Smooth muscle cell (in vitro differentiated cells): ENCODE measurements at regions not wholly inside any gene's neighbourhood (a gene's known extent, or its start where the extent isn't known, plus 50 kb on each side); places are given as distances from the start of the nearest gene placed in this dataset.

ENCODE experiments used
- DNase-seq: peaks from one replicate; lab custom pipeline; 2025; ENCODE audit not compliant: unreplicated experiment; lab: John Stamatoyannopoulos, UW
- H2AFZ ChIP-seq: fragments of 200-600 bp; sonication (generic); 2 replicates; pipeline ENCODE4 v1.6.0; 2016; ENCODE audit warnings: antibody characterized with exemption, low read depth, mild to moderate bottlenecking
- H3F3A ChIP-seq: fragments of 200-600 bp; sonication (generic); 2 replicates; pipeline ENCODE4 v1.6.0; 2017; ENCODE audit warnings: antibody characterized with exemption, low read depth
- H3K27ac ChIP-seq: fragments of 200-600 bp; sonication (generic); 2 replicates; pipeline ENCODE4 v1.5.1; 2016; ENCODE audit warnings: low read depth, mild to moderate bottlenecking
- H3K27me3 ChIP-seq: fragments of 200-600 bp; sonication (generic); 2 replicates; pipeline ENCODE4 v1.6.1; 2016; ENCODE audit warnings: low read depth, mild to moderate bottlenecking
- H3K36me3 ChIP-seq: fragments of 200-600 bp; sonication (generic); 2 replicates; pipeline ENCODE4 v1.5.1; 2016; ENCODE audit warnings: low read depth
- H3K4me1 ChIP-seq: fragments of 200-600 bp; sonication (generic); 2 replicates; pipeline ENCODE4 v1.5.1; 2016; ENCODE audit warnings: low read depth
- H3K4me2 ChIP-seq: fragments of 200-600 bp; sonication (generic); 2 replicates; pipeline ENCODE4 v1.6.0; 2016; ENCODE audit warnings: mild to moderate bottlenecking
- H3K4me3 ChIP-seq: fragments of 200-600 bp; sonication (generic); 2 replicates; pipeline ENCODE4 v1.5.1; 2016; ENCODE audit warnings: mild to moderate bottlenecking
- H3K79me2 ChIP-seq: fragments of 200-600 bp; sonication (generic); 2 replicates; pipeline ENCODE4 v1.6.0; 2016; ENCODE audit warnings: low read depth, mild to moderate bottlenecking
- H3K9ac ChIP-seq: fragments of 200-600 bp; sonication (generic); 2 replicates; pipeline ENCODE4 v1.6.0; 2016; ENCODE audit warnings: low read depth
- H3K9me3 ChIP-seq: fragments of 200-600 bp; sonication (generic); replicated peaks from 2 replicates; pipeline ENCODE4 v1.5.1; 2016; ENCODE audit warnings: low read depth
- H4K20me1 ChIP-seq: fragments of 200-600 bp; sonication (generic); 2 replicates; pipeline ENCODE4 v1.6.0; 2016; ENCODE audit warnings: low read depth
- WGBS: methylation state at CpG from one replicate; pipeline ENCODE4 v1.1.7; 2016; ENCODE audit warnings: low lambda C conversion rate; 5-methylcytosine and 5-hydroxymethylcytosine counted together
- TF ChIP-seq, protein P1 (sequence below): fragments of 200-600 bp; sonication (generic); IDR thresholded peaks from 2 replicates; pipeline ENCODE4 v1.5.1; 2017; ENCODE audit warnings: borderline replicate concordance, mild to moderate bottlenecking, antibody characterized with exemption; ENCODE audit not compliant: insufficient read depth, poor library complexity, severe bottlenecking

DNA sequence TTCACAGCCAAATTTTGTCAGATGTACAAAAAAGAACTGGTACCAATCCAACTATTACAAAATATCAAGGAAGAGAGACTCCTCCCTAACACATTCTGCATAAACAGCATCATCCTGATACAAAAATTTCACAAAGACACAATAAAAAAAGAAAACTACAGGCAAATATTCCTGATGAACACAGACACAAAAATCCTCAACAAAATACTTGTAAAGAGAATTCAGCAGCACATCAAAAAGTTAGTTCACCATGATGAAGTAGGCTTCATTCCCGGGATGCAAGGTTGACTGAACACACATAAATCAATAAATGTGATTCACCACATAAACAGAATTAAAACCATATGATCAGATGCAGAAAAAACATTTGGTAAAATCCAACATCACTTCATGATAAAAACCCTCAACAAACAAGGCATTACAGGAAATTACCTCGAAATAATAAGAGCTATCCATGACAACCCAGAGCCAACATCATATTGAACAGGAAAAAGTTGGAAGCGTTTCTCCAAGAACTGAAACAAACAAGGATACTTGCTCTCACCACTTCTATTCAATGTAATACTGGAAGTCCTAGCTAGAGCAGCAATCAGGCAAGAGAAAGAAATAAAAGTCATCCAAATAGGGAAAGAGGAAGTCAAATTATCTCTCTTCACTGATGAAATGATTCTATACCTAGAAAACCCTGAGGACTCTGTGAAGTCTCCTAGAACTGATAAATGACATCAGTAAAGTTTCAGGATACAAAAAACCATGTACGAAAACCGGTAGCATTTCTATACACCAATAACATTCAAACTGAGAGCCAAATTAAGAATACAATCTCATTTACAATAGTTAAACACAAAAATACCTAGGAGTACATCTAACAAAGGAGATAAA, 223.1 kb downstream of the REEP3 start:
- Histone ChIP-seq H3K79me2 (no peaks in the 10 kb centered on the region), H3F3A (no peaks in the 10 kb centered on the region), H3K27me3 (no peaks in the 10 kb centered on the region), H3K9ac (no peak overlapping the region), H2AFZ (no peak overlapping the region), H3K36me3 (no peaks in the 10 kb centered on the region), H3K4me3 (no peak overlapping the region), H4K20me1 (no peaks in the 10 kb centered on the region), H3K27ac (no peak overlapping the region), H3K4me2 (no peak overlapping the region), H3K9me3 (no peaks in the 10 kb centered on the region), H3K4me1 (no peaks in the 10 kb centered on the region)
- WGBS: 93% methylated on average over 5 of the region's 5 CpGs
- TF ChIP-seq, protein P1, sequence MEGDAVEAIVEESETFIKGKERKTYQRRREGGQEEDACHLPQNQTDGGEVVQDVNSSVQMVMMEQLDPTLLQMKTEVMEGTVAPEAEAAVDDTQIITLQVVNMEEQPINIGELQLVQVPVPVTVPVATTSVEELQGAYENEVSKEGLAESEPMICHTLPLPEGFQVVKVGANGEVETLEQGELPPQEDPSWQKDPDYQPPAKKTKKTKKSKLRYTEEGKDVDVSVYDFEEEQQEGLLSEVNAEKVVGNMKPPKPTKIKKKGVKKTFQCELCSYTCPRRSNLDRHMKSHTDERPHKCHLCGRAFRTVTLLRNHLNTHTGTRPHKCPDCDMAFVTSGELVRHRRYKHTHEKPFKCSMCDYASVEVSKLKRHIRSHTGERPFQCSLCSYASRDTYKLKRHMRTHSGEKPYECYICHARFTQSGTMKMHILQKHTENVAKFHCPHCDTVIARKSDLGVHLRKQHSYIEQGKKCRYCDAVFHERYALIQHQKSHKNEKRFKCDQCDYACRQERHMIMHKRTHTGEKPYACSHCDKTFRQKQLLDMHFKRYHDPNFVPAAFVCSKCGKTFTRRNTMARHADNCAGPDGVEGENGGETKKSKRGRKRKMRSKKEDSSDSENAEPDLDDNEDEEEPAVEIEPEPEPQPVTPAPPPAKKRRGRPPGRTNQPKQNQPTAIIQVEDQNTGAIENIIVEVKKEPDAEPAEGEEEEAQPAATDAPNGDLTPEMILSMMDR: no peak
- DNase-seq: no peak

DNA sequence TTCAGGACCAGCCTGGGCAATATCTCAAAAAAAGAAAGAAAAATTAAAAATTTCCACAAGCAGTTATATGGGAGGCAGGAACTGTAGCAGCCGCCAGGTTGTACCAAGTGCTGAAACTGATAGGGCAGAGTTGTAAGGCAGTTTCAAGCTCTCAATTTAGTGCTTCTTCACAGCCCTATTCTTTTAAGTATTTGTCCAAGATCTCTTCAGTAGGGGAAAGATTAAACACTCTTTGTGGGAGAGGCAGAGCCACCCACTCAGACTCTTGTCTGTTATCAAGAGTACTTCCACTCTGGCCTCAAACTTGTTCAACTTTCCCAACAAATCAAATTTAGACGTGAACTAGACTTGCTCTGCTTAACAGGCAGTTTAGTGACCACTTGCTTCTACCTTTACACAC, 228.7 kb downstream of the REEP3 start:
- Histone ChIP-seq H3K9ac (no peak overlapping the region), H3K27me3 (no peaks in the 10 kb centered on the region), H3K79me2 (no peaks in the 10 kb centered on the region), H2AFZ (no peak overlapping the region), H4K20me1 (no peaks in the 10 kb centered on the region), H3K36me3 (no peaks in the 10 kb centered on the region), H3K9me3 (no peaks in the 10 kb centered on the region), H3F3A (no peaks in the 10 kb centered on the region), H3K4me2 (no peak overlapping the region), H3K4me1 (no peaks in the 10 kb centered on the region), H3K4me3 (no peak overlapping the region), H3K27ac (no peak overlapping the region)
- TF ChIP-seq, protein P1: no peak
- WGBS: 60% methylated on average over 2 of the region's 2 CpGs
- DNase-seq: no peak

- H3K36me3 ChIP-seq: no peaks in the 10 kb centered on the region
- H3K4me2 ChIP-seq: no peak overlapping the region
- DNase-seq: no peak
- H3K9me3 ChIP-seq: no peaks in the 10 kb centered on the region
- TF ChIP-seq, protein P1: no peak
- no peaks in the 10 kb centered on the region for H3K27me3 ChIP-seq
- H3K4me3 ChIP-seq: no peak overlapping the region
- H3K27ac ChIP-seq: no peak overlapping the region
- no peak overlapping the region for H3K9ac ChIP-seq
- no peaks in the 10 kb centered on the region for H3F3A ChIP-seq
- H3K4me1 ChIP-seq: no peaks in the 10 kb centered on the region
- no peaks in the 10 kb centered on the region for H3K79me2 ChIP-seq
- H4K20me1 ChIP-seq: no peaks in the 10 kb centered on the region
- H2AFZ ChIP-seq: no peak overlapping the region
Measured at GRCh38 chr10:63751836-63752235, 230.6 kb downstream of the REEP3 start.

DNA sequence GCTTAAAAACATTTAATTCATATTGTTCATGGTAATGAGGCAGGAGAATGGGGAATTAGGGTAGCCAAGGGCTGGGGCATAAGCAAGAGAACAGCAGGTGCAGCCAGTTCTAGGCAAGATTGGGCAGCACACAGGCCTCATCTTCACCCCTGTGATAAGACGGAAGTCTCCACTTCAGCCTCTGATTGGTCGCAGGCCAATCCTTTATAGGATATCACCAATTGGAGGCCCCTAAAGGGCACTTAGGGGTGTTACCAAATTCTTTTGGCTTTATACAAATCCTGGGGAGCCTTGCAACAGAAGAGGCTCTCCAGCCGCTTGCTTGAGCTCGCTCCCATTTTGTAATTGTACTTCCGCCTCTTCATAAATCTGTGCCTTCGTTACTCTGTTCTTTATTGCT, 231.1 kb downstream of the REEP3 start:
- Histone ChIP-seq H3K4me1 (no peaks in the 10 kb centered on the region), H2AFZ (no peak overlapping the region), H3K4me2 (no peak overlapping the region), H4K20me1 (no peaks in the 10 kb centered on the region), H3K4me3 (no peak overlapping the region), H3K27ac (no peak overlapping the region), H3K27me3 (no peaks in the 10 kb centered on the region), H3K9me3 (no peaks in the 10 kb centered on the region), H3K9ac (no peak overlapping the region), H3K79me2 (no peaks in the 10 kb centered on the region), H3K36me3 (no peaks in the 10 kb centered on the region), H3F3A (no peaks in the 10 kb centered on the region)
- no peak for DNase-seq
- 94% methylated on average over 6 of the region's 6 CpGs for WGBS
- TF ChIP-seq, protein P1: no peak
